Skeletal muscle satellite cell (primary cell): ENCODE measurements at regions not wholly inside any gene's neighbourhood (a gene's known extent, or its start where the extent isn't known, plus 50 kb on each side); places are given as distances from the start of the nearest gene placed in this dataset.
"Not testable (repeated sequence)": the region's sequence is repeated elsewhere in the genome, so short reads cannot be mapped to it uniquely, and the experiment has no call there.

Source experiments
- H3K27me3 ChIP-seq: 2 replicates; pipeline ENCODE4 v1.7.0; 2013; ENCODE audit warnings: low read length; ENCODE audit not compliant: control insufficient read depth, insufficient read depth
- H3K36me3 ChIP-seq: 2 replicates; pipeline ENCODE4 v1.7.0; 2013; ENCODE audit warnings: mild to moderate bottlenecking, control low read depth, low read length; ENCODE audit not compliant: insufficient read depth
- H3K4me1 ChIP-seq: 2 replicates; pipeline ENCODE4 v1.7.0; 2013; ENCODE audit warnings: low read length; ENCODE audit not compliant: control insufficient read depth, insufficient read depth
- H3K4me2 ChIP-seq: 2 replicates; pipeline ENCODE4 v1.7.0; 2013; ENCODE audit warnings: mild to moderate bottlenecking, low read length
- H3K4me3 ChIP-seq: 2 replicates; pipeline ENCODE4 v1.7.0; 2013; ENCODE audit warnings: low read length
- H3K9ac ChIP-seq: 2 replicates; pipeline ENCODE4 v1.7.0; 2013; ENCODE audit warnings: mild to moderate bottlenecking, low read depth, low read length, moderate library complexity
- H3K9me3 ChIP-seq: replicated peaks from 2 replicates; pipeline ENCODE4 v1.7.0; 2013; ENCODE audit warnings: mild to moderate bottlenecking, control low read depth, low read length

DNA sequence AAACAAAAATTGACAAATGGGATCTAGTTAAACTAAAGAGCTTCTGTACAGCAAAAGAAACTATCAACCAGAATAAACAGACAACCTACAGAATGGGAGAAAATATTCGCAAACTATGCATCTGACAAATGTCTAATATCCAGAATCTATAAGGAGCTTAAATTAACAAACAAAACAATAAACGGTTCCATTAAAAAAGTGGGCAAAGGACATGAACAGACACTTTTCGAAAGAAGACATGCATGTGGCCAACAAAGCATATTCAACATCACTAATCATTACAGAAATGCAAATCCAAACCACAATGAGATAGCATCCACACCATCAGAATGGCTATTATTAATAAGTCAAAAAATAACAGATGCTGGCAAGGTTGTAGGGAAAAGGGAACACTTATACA is 50.5 kb upstream of the MED13L start:
- H3K4me2 ChIP-seq, H3K36me3 ChIP-seq, H3K4me1 ChIP-seq, H3K9ac ChIP-seq, H3K27me3 ChIP-seq, H3K4me3 ChIP-seq, H3K9me3 ChIP-seq: not testable (repeated sequence)

DNA sequence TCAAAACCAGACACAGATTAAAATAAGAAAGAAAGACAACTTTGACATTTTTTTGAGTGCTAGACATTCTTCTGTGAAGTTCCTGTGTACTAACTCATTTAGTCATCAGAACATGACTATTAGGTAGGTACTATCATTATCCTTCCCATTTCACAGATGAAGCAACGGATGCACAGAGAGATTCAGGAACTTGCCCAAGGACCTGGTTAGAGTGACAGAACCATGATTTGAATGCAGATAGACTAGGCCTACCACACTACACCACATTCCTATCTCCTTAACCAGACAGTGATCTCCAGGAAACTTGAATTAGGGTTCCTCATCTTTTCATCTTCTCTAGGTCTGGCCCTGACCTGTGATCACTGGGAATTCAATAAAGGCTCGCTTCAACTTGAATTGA is 54.4 kb upstream of the MED13L start:
- H3K9ac ChIP-seq: no peak overlapping the region
- no peak overlapping the region for H3K4me3 ChIP-seq
- H3K4me1 ChIP-seq: no peaks in the 10 kb centered on the region
- no peaks in the 10 kb centered on the region for H3K27me3 ChIP-seq
- no peaks in the 10 kb centered on the region for H3K36me3 ChIP-seq
- no peaks in the 10 kb centered on the region for H3K9me3 ChIP-seq
- no peak overlapping the region for H3K4me2 ChIP-seq

DNA sequence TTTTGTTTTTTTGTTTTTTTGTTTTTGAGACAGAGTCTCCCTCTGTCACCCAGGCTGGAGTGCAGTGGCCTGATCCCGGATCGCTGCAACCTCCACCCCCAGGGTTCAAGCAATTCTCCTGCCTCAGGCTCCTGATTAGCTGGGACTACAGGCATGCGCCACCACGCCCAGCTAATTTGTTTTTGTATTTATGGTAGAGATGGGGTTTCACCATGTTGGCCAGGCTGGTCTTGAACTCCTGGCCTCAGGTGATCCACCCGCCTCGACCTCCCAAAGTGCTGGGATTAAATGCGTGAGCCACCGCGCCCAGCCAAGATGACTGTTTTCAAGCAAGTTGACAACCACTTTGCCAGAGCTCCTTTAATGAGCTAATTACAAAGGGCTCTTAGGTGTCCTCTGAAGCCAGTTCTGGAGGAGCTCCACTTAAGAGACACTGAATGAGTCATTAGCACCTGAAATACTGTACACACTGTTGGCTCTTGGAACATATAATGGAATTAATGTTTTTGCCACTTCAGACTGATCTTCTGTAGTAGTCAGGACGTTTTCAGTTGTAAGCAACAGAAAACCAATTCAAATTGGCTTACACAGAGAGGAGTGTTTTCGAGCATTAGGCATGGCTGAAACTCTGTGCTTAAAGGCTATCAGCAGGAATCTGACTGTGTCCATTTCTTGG is 55.4 kb upstream of the MED13L start:
- Histone ChIP-seq H3K4me1 (no peaks in the 10 kb centered on the region), H3K4me2 (no peak overlapping the region), H3K9ac (no peak overlapping the region), H3K4me3 (no peak overlapping the region), H3K9me3 (no peaks in the 10 kb centered on the region), H3K27me3 (no peaks in the 10 kb centered on the region), H3K36me3 (no peaks in the 10 kb centered on the region)

- Histone ChIP-seq H3K4me3 (no peak overlapping the region), H3K36me3 (no peaks in the 10 kb centered on the region), H3K4me2 (no peak overlapping the region), H3K9me3 (no peaks in the 10 kb centered on the region), H3K27me3 (no peaks in the 10 kb centered on the region), H3K4me1 (no peaks in the 10 kb centered on the region), H3K9ac (no peak overlapping the region)
These were observed 55.9 kb upstream of the MED13L start for GRCh38 chr12:116333402-116333801.

GRCh38 chr12:116336542-116337065 is 59.1 kb upstream of the MED13L start:
- Histone ChIP-seq H3K4me2 (no peak overlapping the region), H3K4me1 (no peaks in the 10 kb centered on the region), H3K9ac (no peak overlapping the region), H3K4me3 (no peak overlapping the region), H3K36me3 (no peaks in the 10 kb centered on the region), H3K9me3 (no peaks in the 10 kb centered on the region), H3K27me3 (no peaks in the 10 kb centered on the region)

DNA sequence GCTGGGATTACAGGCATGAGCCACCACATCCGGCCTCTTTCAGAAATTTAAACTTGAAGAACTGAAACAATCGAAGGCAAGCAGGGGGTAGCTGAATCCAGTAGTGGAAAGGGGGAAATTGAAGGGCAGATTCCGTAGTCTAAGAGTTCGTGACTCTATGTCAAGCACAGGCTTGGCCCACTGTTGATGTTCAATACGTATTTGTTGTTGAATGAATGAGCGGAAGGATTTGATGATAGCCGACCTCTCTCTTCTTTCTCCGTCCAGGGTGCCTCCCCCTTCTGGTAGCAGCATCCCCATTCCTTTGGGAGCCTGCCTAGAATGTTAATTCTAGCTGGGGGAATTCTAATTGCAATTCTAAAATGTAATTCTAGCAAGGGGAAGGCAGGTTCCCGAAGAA is 59.8 kb upstream of the MED13L start:
- no peaks in the 10 kb centered on the region for H3K9me3 ChIP-seq
- no peaks in the 10 kb centered on the region for H3K4me1 ChIP-seq
- H3K36me3 ChIP-seq: no peaks in the 10 kb centered on the region
- H3K4me3 ChIP-seq: no peak overlapping the region
- H3K9ac ChIP-seq: no peak overlapping the region
- no peaks in the 10 kb centered on the region for H3K27me3 ChIP-seq
- no peak overlapping the region for H3K4me2 ChIP-seq

- Histone ChIP-seq H3K9me3 (no peaks in the 10 kb centered on the region), H3K27me3 (no peaks in the 10 kb centered on the region), H3K4me3 (no peak overlapping the region), H3K9ac (no peak overlapping the region), H3K36me3 (no peaks in the 10 kb centered on the region), H3K4me2 (no peak overlapping the region), H3K4me1 (no peaks in the 10 kb centered on the region)
These were observed 60.8 kb upstream of the MED13L start for GRCh38 chr12:116338064-116338846.

DNA sequence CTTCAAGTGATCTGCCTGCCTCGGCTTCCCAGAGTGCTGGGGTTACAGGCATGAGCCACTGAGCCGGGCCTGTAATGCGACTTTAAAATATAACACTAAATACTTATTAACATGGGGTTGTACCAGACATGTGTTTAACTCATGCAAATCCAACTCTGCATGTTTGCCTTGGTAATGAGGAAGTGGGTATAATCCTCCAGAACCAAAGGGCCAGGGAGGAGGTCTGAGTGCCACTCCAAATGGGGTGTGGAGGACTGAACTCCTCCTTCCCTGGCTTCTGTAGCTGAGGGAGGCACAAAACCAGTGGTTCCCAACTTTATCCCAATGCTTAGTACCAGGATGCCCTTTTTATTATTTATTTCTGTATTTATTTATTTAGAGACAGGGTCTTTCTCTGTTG is 61.6 kb upstream of the MED13L start:
- H3K4me3 ChIP-seq: no peak overlapping the region
- no peaks in the 10 kb centered on the region for H3K27me3 ChIP-seq
- H3K9ac ChIP-seq: no peak overlapping the region
- no peaks in the 10 kb centered on the region for H3K4me1 ChIP-seq
- no peaks in the 10 kb centered on the region for H3K9me3 ChIP-seq
- H3K4me2 ChIP-seq: no peak overlapping the region
- H3K36me3 ChIP-seq: no peaks in the 10 kb centered on the region

DNA sequence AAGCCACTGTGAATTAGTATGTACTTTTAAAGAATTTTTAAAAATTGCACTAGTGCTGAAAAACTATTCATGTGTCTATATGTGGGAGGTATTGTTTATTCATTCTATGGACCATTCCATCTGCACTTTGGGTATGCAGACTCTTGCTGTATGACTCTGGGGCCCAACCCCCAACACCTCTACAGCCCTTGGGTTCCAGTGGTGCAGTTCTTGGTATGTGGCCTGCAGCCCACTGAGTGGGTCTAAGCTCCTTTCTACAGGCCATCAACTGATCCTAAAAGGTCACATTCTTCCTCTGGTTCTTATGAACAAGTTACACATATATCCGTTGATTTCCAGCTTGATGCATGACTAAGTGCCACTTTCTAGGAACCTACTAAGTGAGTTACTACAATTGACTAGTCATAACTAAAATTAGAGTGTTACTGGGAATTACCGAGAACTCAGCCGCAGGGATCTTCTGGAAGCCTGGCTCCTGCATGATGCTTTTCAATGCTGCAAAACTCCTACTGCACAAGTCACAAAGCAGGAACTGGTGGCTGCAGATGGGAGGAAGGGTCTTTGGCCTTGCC is 62.4 kb upstream of the MED13L start:
- H3K36me3 ChIP-seq: no peaks in the 10 kb centered on the region
- no peaks in the 10 kb centered on the region for H3K27me3 ChIP-seq
- H3K4me3 ChIP-seq: no peak overlapping the region
- H3K9me3 ChIP-seq: no peaks in the 10 kb centered on the region
- H3K4me2 ChIP-seq: no peak overlapping the region
- no peak overlapping the region for H3K9ac ChIP-seq
- H3K4me1 ChIP-seq: no peaks in the 10 kb centered on the region

- H3K36me3 ChIP-seq: no peaks in the 10 kb centered on the region
- peaks cover 14% of the 10 kb centered on the region for H3K4me1 ChIP-seq
- H3K4me2 ChIP-seq: no peak overlapping the region
- no peaks in the 10 kb centered on the region for H3K27me3 ChIP-seq
- no peak overlapping the region for H3K4me3 ChIP-seq
- H3K9me3 ChIP-seq: no peaks in the 10 kb centered on the region
- H3K9ac ChIP-seq: no peak overlapping the region
These were observed 65.9 kb upstream of the MED13L start for GRCh38 chr12:116343331-116343884.

DNA sequence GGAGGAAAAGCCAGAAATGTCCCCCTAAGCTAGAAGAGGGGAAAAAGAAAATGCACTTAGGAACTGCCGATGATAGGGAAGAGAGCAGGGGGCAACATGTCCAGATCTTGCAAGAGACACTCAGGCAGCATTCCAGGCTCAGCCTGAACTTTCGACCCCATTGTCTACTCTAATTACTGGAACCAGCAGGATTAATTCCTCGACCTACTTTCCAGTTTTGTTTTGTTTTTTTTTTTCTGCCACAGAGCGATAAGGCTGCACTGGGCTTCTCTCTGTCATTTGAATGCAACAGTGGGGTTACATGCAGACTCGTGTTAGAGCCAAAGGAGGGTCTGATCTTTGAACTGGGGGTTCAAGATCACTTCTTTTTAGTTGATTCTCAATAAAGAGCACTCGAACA is 68.7 kb upstream of the MED13L start:
- Histone ChIP-seq H3K4me2 (peak overlapping the region; percentile 18), H3K36me3 (no peaks in the 10 kb centered on the region), H3K4me1 (peaks cover 14% of the 10 kb centered on the region), H3K9ac (no peak overlapping the region), H3K27me3 (no peaks in the 10 kb centered on the region), H3K9me3 (no peaks in the 10 kb centered on the region), H3K4me3 (no peak overlapping the region)
